ENCODE measurements at regions not wholly inside any gene's neighbourhood (a gene's known extent, or its start where the extent isn't known, plus 50 kb on each side); places are given as distances from the start of the nearest gene placed in this dataset.
"Not testable (repeated sequence)": the region's sequence is repeated elsewhere in the genome, so short reads cannot be mapped to it uniquely, and the experiment has no call there.

DNA sequence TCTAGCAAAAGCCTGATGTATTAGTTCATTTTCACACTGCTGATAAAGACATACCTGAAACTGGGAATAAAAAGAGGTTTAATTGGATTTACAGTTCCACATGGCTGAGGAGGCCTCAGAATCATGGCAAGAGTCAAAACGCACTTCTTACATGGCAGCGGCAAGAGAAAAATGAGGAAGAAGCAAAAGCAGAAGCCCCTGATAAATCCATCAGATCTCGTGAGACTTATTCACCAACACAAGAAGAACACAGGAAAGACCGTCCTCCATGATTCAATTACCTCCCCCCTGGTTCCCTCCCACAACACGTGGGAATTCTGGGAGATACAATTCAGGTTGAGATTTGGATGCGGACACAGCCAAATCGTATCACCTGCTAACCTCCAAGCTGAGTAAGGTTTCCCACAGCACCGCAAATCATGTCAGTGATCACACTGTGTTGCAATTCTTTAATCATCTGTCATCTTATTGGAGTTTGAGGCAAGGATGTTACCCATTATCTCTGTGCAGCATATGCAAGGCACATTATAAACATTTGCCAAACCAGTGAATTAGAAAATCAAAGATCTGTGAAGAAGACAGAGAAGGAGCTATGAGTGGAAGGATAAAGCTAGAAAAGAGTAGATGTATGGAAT, 128.5 kb downstream of the ZNF281 start:
- DNase-seq = no peak

GRCh38 chr1:200279810-200280411, 129.9 kb downstream of the ZNF281 start:
- peak in 4 of 6 experiments; percentile 1 to 24 (median 8) for DNase-seq

DNA sequence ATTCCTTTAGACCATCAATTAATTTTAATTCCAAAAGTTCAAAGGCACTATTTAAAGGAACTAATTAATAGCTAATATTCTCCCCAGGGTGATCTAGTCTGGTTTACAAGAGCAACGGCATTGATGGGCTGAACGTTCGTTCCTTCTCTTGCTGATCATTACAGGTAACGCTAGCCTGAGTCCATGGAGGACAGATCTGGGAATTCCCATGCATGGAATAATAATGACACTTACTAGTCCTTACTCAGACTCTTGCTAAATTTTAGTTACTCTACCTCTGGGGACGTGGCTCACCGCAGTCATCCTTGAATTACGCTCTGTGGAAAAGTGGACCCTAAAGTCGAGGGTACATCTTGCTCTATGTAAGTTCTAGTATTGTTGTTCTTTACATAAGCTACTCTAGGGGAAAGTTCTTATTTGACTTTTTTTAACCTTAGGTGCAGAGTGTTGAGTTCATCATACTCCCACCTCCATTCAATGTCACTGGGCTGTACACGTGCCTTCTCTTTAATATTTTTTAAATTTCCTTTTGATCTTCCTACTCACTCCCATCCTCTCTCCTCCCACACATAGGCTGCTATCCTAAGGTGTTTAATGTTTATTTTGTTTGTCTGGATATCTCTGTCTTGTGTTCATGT, 133.9 kb downstream of the ZNF281 start:
- DNase-seq = no peak

- no peak for DNase-seq
These were observed 134.4 kb downstream of the ZNF281 start for GRCh38 chr1:200275415-200275814.

DNA sequence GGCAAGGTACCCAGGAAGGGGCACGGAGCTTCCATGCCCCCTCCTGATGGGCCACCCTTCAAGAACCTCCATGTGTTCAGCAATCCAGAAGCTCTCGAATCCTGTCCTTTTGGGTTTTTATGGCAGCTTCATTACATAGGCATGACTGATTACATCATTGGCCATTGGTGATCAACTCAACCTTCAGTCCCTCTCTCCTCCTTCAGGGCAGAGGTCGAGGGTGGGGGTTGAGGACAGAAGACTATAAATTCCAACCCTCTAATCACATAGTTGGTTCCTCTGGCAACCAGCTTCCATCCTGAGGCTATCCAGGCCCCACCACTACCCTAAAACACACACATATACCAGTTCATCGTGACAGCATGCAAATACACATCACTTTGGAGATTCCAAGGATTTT, 135.7 kb downstream of the ZNF281 start:
- no peak for DNase-seq

DNA sequence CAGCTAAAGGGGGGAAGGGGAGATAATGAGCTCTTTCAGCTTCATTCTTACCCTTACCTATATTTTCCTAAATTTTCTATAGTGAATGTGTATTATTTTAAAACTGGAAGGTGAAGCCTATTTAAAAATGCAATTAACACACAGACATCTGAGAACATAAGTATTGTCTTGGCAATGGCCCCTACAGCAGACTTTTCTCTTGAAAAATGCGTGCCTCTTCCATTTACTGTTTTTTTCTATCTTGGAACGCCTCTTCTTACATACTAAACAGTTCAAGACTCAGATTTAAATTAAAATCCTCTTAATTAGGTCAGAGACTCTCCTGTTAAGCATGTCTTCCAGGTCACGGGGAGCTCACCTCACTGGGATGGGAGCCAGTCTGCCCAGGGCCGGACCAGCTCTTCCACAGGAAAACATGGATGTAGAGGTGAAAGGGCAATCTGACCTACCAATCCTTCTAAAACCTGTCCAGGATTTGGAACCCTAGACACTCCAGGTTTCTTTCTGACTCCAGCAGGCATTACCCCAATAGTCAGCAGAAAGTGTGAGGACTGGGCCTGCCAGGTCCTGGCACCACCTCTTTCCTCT, 137.3 kb downstream of the ZNF281 start:
- no peak for DNase-seq

GRCh38 chr1:200269256-200269655, 140.6 kb downstream of the ZNF281 start:
- DNase-seq = no peak

- DNase-seq = no peak
These were observed 141.9 kb downstream of the ZNF281 start for GRCh38 chr1:200267937-200268336.

DNA sequence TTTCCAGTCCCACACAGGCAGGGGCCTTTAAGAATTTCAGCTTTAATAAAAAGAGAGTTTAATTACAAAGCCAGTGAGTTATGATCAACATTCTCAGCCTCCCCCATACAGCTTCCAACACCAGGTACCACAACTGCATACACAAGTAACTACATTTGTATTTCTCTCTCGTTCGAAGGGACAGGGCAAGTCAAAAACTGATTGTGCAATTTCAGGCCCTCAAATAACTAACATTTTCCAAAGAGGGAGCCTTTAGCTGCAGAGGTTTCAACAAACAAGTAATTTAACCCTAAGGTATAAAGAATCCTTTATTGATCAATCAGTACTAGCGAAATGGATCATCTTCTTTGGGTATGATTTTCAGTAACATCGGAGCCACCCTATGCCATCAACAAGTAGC, 142.4 kb downstream of the ZNF281 start:
- DNase-seq = no peak

- DNase-seq = no peak
These were observed 143.0 kb downstream of the ZNF281 start for GRCh38 chr1:200266871-200267270.

DNA sequence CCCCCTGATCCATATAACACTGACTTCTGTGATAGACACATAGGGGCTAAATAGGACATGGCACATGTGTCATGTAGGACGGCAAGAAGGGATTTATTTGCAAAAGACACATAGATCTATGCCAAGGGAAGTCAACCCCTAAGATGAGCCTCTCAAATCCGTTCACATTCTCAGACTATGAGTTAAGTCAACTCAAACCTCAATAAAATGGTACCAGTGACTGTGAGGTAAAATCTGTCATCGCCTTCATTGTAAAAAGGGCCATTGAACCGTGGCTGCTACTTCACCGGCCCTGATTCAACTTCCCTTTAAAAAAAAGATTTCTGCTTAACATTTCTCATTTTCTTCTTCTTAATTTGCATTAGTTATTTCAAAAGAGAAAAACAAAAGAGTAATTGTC, 144.0 kb downstream of the ZNF281 start:
- DNase-seq = no peak

DNA sequence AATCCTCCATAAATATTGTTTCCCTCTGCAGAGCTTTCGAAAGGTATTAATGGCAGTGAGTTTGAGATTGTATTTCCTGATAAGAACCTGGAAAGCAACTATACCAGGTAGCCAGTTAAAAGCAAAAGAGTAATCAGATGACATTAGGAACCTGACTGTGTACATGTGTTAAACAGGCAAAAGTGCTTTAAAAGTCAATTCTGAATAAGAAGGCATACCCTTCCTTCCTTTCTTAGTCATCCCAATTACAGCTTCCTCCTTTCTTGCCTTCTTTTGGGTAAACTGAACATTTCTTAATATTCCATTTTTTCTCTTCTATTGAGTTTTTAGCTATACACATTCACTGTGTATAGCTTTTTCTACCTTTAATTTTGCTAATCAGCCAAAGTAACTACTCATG, 144.7 kb downstream of the ZNF281 start:
- no peak for DNase-seq

DNA sequence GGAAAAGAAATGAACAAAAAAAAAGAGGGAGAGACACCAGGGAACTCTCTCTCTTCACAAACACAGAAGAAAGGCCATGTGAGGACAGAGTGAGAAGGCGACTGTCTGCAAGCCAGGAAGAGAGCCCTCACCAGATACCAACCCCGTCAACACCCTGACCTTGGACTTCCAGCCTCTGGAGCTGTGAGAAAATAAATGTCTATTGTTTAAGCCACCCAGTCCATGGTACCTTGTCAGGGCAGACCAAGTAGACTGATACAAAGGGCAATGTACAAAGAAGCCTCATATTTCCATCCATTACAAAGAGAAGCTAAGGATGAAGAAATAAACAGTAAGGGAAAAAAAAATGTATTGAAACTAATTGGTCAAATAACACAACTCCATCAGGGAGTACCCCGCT, 146.6 kb downstream of the ZNF281 start:
- no peak for DNase-seq

GRCh38 chr1:200262326-200262965, 147.4 kb downstream of the ZNF281 start:
- no peak for DNase-seq

- no peak for DNase-seq
These were observed 149.1 kb downstream of the ZNF281 start for GRCh38 chr1:200260597-200261335.

GRCh38 chr1:200258447-200259375, 151.1 kb downstream of the ZNF281 start:
- peak in 2 of 6 experiments; percentile 3 to 5 for DNase-seq

- no peak for DNase-seq
These were observed 152.6 kb downstream of the ZNF281 start for GRCh38 chr1:200257235-200257634.

- not testable (repeated sequence) for DNase-seq
These were observed 155.2 kb downstream of the ZNF281 start for GRCh38 chr1:200254602-200255001.

DNA sequence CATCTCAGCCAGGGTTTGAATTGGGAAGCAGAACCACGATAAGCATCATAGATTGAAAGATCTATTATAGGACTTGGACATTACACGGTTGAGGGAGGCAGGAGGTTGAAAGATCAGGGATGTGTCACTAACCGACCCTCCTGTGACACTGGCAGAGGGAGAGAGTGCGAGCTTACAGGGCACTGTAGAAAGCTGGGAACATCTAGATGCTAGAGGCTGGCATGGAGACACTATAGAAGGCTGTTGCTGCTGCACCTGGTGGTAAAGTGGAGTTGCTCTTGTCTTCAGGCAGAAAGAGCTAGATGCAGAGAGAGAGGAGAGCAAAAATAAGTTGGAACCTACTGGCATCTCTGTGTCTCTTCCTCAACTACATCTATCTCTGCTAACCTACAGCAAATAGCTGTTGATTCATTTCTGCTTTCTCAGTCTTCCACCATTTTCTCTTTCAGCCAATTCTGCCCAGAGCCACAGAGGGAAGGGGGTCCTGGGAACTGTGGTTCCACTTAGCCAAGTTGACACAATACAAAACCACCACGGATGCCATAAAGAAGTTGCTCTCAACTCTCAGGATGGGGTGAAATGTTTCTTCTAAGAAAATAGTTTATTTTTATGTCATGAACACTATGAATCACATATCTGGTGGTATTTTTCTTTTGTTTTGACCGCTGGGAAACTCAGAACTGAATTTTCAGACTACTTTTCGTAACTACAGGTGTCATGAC, 155.9 kb downstream of the ZNF281 start:
- no peak for DNase-seq

- no peak for DNase-seq
These were observed 157.3 kb downstream of the ZNF281 start for GRCh38 chr1:200252531-200252930.

DNA sequence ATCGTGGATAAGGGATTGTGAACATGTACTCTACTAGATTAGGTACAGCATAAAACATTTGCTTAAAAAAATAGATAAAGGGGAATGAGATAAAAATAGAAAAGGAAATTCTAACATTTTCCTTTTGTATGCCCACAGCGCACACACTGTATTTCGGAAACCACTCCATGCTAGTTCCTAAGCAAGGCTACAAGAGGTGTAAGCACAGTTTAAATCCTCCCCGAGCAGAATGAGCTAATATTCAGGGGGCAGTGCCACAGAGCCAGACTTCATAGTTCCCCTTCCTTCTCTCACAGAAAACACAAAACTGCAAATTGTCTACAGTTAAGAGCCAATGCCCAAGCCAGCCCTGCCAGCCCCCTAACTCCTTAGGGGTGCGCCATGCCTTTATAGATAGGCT, 159.4 kb downstream of the ZNF281 start:
- no peak for DNase-seq
